ENCODE measurements at regions not wholly inside any gene's neighbourhood (a gene's known extent, or its start where the extent isn't known, plus 50 kb on each side); places are given as distances from the start of the nearest gene placed in this dataset.

GRCh38 chr13:87536499-87536898 lies 134.7 kb upstream of the SLITRK5 start:
- 66 to 72% (median 68%) methylated on average over 2 of the region's 2 CpGs for WGBS, 3 donors
- intact Hi-C loops (cut with DNase I), result no loop called here

GRCh38 chr13:87536899-87537298 lies 134.3 kb upstream of the SLITRK5 start:
- DNase-seq, result no peak
- Histone ChIP-seq H3K27me3 (no peaks in the 10 kb centered on the region), H3K27ac (no peak overlapping the region), H3K9me3 (no peaks in the 10 kb centered on the region), H3K36me3 (no peaks in the 10 kb centered on the region), H3K4me3 (no peak overlapping the region), H3K4me1 (ENCODE audit: insufficient read depth) (no peaks in the 10 kb centered on the region)
- intact Hi-C loops (cut with DNase I), result no loop called here
- WGBS, 3 donors, result 36 to 64% (median 50%) methylated on average over 2 of the region's 2 CpGs
- no peak for TF ChIP-seq EP300 (IDR thresholded peaks at IDR 0.05)
- TF ChIP-seq CTCF (IDR thresholded peaks at IDR 0.05), result no peak
- no peak for TF ChIP-seq POLR2A (IDR thresholded peaks at IDR 0.05)

More at GRCh38 chr13:87536499-87536898, 134.7 kb upstream of the SLITRK5 start:
- H3K36me3 ChIP-seq, result no peaks in the 10 kb centered on the region
- no peak for DNase-seq
- H3K4me3 ChIP-seq, result no peak overlapping the region
- H3K4me1 ChIP-seq (ENCODE audit: insufficient read depth), result no peaks in the 10 kb centered on the region
- no peaks in the 10 kb centered on the region for H3K9me3 ChIP-seq
- no peak for TF ChIP-seq POLR2A (IDR thresholded peaks at IDR 0.05)
- TF ChIP-seq EP300 (IDR thresholded peaks at IDR 0.05), result no peak
- TF ChIP-seq CTCF (IDR thresholded peaks at IDR 0.05), result no peak
- no peak overlapping the region for H3K27ac ChIP-seq
- no peaks in the 10 kb centered on the region for H3K27me3 ChIP-seq

- intact Hi-C loops (cut with DNase I), result no loop called here
- no peak overlapping the region for H3K4me3 ChIP-seq
- no peaks in the 10 kb centered on the region for H3K9me3 ChIP-seq
- no peaks in the 10 kb centered on the region for H3K27me3 ChIP-seq
- no peak for DNase-seq
- no peaks in the 10 kb centered on the region for H3K36me3 ChIP-seq
- H3K4me1 ChIP-seq (ENCODE audit: insufficient read depth), result no peaks in the 10 kb centered on the region
- TF ChIP-seq EP300 (IDR thresholded peaks at IDR 0.05), result no peak
- no peak for TF ChIP-seq CTCF (IDR thresholded peaks at IDR 0.05)
- no peak for TF ChIP-seq POLR2A (IDR thresholded peaks at IDR 0.05)
- no peak overlapping the region for H3K27ac ChIP-seq
- 78 to 91% (median 86%) methylated on average over 3 of the region's 3 CpGs for WGBS, 3 donors
Observed at GRCh38 chr13:87537951-87538350, 133.2 kb upstream of the SLITRK5 start.

GRCh38 chr13:87538366-87539052 lies 132.7 kb upstream of the SLITRK5 start:
- Histone ChIP-seq H3K27me3 (no peaks in the 10 kb centered on the region), H3K4me3 (no peak overlapping the region), H3K9me3 (no peaks in the 10 kb centered on the region), H3K36me3 (no peaks in the 10 kb centered on the region), H3K4me1 (ENCODE audit: insufficient read depth) (no peaks in the 10 kb centered on the region), H3K27ac (no peak overlapping the region)
- DNase-seq, result no peak
- intact Hi-C loops (cut with DNase I), result no loop called here
- no peak for TF ChIP-seq EP300 (IDR thresholded peaks at IDR 0.05)
- TF ChIP-seq CTCF (IDR thresholded peaks at IDR 0.05), result no peak
- no peak for TF ChIP-seq POLR2A (IDR thresholded peaks at IDR 0.05)

All from ovary (tissue), 7 donors.